GM13977 (cell line): ENCODE measurements at regions not wholly inside any gene's neighbourhood (a gene's known extent, or its start where the extent isn't known, plus 50 kb on each side); places are given as distances from the start of the nearest gene placed in this dataset.

ENCODE experiments used
- DNase-seq: peaks from one replicate; pipeline ENCODE4 v3.0.0; 2012; ENCODE audit warnings: low spot score
- in situ Hi-C: fragments of 300-500 bp; cut with MboI; formaldehyde crosslinking; loops from one replicate; pipeline ENCODE4 v1.12.0; 2022; ENCODE audit warnings: low sequenced_read_pairs, low pct_unique_long_range_greater_than_20kb, mixed read lengths, inconsistent platforms; ENCODE audit not compliant: unreplicated experiment
- TF ChIP-seq, protein P1 (sequence below): IDR thresholded peaks from 2 replicates; pipeline ENCODE4 v1.5.1; 2012; ENCODE audit warnings: mild to moderate bottlenecking, control low read depth; ENCODE audit not compliant: insufficient read depth; ENCODE audit errors: extremely low read depth, missing control alignments

DNA sequence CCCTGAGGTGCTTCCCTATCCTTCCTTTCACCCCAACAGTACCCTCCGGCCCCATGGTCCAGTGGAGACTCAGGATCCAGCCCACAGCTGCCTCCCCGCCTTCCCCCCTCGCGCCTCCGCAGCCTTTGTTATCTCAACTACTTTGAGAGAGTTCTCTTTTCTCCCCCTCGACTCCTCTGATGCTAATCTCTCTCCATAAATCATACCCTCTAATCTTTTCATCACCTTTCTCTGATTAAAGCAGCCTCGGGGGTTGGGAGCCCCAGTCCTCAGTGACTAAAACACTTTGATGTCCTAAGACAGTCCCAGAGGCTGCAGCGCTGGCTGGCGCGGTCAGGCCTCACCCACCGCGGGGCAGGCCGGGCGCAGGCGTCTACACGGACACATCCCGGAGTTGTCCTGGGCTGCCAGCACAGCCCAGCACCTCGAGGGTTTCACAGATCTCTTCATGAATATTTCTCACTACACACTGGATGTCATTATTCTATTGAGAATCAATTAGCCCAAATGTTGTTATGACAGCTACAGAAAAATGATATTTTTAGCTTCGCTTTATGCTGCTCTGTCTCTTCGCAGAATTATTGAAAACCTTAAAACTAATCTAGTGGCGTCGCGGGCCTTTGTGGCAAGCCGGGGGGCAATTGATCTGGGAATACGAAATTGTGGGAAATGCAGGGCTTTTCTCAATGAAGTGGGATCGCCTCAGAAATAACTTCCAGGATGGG is 289.5 kb downstream of the RRAGC start:
- TF ChIP-seq, protein P1, sequence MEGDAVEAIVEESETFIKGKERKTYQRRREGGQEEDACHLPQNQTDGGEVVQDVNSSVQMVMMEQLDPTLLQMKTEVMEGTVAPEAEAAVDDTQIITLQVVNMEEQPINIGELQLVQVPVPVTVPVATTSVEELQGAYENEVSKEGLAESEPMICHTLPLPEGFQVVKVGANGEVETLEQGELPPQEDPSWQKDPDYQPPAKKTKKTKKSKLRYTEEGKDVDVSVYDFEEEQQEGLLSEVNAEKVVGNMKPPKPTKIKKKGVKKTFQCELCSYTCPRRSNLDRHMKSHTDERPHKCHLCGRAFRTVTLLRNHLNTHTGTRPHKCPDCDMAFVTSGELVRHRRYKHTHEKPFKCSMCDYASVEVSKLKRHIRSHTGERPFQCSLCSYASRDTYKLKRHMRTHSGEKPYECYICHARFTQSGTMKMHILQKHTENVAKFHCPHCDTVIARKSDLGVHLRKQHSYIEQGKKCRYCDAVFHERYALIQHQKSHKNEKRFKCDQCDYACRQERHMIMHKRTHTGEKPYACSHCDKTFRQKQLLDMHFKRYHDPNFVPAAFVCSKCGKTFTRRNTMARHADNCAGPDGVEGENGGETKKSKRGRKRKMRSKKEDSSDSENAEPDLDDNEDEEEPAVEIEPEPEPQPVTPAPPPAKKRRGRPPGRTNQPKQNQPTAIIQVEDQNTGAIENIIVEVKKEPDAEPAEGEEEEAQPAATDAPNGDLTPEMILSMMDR: no peak
- in situ Hi-C loops: no loop called here
- no peak for DNase-seq

DNA sequence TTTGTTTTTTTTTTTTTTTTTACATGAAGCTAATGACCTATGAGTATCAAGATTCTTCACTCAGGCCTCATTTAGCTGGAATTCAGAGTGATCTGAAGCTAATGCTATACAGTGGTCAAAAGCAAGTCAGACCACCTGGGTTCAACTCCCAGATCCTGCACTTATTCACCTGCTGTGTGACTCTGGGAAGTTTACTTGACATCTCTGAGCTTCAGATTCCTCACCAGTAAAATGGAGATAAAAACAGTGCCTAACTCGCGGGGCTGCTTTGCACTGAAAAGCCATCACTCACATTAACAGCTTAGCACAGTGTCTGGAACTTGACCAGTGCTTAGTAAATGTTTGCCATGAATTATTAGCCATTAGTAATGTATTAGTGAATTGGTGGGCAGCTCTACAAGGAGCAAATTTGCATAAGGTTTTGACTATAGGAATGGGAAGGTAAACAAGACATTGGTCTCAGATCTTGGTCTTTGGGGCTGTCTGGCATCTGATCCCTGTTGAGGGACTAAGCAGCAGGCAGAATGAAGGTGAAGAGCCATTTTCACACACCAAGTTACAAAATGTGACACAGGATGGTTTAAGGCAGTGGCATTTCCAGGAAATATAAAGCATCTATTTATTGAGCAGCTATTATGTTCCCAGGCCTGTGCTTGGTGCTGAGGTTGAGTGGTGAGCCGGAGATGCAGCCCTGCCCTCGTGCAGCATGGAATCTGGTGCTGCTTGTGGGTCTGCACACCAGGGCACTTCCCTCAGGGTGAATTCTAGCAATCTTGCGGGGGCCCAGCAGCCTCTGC is 291.3 kb downstream of the RRAGC start:
- in situ Hi-C loops: no loop called here
- TF ChIP-seq, protein P1: no peak
- no peak for DNase-seq

DNA sequence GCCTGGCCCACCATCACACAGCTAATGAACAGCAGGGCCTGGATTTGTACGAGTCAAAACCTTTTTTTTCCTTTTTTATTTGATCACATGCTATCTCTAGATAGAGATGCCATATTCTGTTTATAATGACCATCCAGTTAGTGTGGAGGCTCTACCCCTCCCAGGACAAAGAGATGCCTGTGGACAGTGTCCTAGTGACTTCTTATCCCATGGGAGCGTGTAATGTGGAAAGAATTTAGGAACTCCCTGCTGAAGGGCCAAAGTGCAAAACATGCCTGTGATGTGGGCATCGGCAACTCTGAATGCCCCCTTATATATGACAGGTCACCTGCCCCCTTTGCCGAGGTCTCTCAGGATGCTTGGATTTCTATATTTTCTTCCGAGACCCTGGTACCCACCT is 292.2 kb downstream of the RRAGC start:
- TF ChIP-seq, protein P1: no peak
- no peak for DNase-seq
- in situ Hi-C loops: no loop called here

DNA sequence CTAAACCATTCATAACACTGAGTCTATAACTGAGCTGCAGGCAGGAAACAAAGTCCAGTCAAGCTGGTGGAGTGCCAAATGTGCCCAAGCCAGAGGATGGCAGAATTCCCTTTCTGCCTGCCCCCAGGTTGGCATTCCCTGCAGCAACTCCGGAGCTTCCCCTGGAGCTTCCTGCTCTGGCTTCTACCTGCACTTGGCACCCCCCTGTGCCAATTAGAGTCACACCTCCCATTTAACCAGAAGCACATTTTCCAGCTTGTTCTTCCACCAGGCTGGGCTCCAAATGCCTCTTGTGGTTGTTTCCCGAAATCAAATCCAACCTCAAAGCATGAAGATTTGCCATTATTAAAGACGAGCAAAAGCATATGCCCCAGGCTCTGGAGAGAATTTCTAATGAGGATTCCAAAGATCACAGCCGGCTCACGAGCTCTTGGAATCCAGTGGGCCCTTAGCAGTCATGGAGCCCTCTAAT is 294.5 kb downstream of the RRAGC start:
- in situ Hi-C loops: no loop called here
- no peak for DNase-seq
- TF ChIP-seq, protein P1: no peak

DNA sequence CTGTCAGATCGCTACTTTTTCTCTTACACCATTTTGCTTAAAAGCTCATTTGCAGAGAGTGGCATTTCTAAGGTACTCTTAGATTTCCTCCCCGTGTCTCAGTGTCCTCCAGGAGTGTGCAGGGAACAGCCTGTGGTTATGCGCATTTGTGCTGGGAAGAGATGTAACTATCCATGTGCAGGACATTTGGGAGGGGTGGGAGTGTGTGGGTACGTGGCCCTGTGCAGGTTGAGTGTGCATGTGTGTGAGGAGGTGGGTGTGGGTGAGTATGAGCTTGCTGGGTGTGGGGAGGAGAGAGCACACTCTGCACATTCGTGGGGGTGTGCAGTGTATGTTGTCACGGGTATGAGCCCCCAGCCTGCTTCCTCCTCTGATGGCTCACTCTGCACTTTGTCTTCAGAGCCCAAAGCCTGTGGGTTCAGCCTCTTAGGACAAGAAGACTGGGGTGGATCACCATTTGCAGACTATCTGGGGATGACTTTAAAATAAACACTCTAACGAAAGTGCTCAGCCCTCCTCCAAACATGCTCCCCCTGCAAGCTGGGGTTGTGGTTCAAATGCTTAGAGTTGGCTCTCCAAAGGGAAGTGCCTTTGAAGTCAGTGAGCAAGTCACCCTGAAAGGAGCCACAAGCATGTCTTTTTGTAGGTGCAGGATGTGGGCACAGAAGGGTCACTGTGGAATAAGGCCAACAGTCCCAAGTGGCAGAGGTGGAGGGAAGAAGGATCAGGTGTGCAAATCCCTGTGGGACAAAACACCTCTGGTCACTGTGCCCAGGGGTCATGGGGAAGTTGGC is 295.4 kb downstream of the RRAGC start:
- TF ChIP-seq, protein P1: no peak
- DNase-seq: no peak
- in situ Hi-C loops: no loop called here

DNA sequence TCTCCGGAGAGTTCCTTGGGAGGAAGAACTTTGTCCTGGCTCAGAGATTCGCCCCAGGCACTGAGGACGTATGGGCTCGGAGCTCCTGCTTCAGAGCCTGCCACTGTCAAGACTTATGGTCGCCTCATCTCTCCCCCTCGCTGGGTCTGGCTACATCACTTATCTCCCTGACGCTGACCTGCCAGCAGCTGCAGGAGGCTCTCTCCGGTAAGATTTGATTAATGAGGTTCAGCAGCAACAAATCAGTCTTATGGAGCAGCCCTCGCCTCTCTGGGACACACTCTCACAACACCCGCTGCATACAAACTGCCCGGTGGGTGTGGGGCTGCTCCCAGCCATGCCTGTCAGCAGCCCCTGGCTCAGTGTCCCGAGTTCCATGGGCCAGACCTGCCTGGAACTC is 297.8 kb downstream of the RRAGC start:
- in situ Hi-C loops: no loop called here
- TF ChIP-seq, protein P1: no peak
- no peak for DNase-seq
